HG03060 (cell line): ENCODE measurements at regions not wholly inside any gene's neighbourhood (a gene's known extent, or its start where the extent isn't known, plus 50 kb on each side); places are given as distances from the start of the nearest gene placed in this dataset.

Experiments used
- ATAC-seq: cut with Tn5 transposase; IDR thresholded peaks from one replicate; pipeline ENCODE4 v1.9.1; 2021; ENCODE audit warnings: low read depth, moderate number of reproducible peaks; ENCODE audit not compliant: unreplicated experiment

- ATAC-seq, result peak; percentile 85
These were observed 98.0 kb upstream of the DUSP10 start for GRCh38 chr1:221839782-221840395.

GRCh38 chr1:221839321-221839720 lies 97.4 kb upstream of the DUSP10 start:
- ATAC-seq, result peak; percentile 17

DNA sequence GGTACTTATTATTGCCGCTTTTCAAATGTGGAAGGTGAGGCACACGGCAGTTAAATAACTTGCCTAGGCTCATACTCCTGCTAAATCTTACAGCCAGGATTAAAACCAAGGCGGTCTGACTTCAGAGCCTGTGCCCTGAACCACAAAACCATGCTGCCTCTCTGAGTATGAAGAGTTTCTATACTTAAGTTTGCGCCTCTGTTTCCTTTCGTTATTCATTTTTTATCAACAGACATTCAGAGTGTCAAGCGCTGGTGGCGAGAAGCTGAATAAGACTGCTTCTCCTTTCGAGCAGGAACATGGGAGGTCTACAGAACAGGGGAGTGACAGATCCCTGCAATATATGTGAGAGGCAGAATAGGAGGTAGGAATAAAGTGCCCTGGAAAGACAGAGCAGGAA lies 96.0 kb upstream of the DUSP10 start:
- no peak for ATAC-seq

DNA sequence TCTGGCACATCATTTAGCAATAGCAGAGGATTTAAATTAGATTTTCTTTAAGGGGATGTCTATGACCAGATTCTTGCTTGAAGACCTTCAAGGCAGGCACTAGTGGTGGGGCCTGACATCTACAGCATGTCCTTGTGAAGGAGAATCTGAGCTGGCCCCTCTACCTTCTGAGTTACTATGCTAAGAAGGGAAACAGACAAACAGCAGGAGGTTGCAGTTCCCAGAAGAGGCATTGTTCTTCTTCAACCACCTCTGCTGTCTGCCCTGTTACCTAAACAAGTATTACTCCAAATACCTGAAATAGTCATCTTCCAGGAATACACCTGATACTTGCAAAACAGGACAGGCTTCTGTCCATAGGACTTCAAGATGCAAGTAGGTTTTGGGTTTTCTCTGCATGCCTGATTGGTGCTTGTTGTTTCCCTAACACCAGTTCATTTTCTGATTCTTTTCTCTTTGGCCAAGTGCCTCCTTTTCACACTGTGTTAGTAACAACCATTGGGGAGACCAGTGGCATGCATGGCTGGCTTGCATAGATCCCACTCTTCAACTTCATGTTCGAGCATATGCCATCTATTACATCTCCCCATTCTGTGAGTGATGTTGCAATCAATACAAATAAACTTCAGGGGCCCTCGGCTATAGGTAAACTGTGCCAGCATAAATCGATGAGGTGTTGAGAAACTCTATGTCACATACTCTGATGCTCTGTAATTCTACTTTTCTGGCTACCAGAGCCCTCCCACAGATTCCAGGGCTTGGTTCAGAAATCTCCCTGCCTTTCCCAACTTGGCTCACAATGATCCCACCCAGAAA lies 93.0 kb upstream of the DUSP10 start:
- no peak for ATAC-seq

GRCh38 chr1:221832617-221833016 lies 90.7 kb upstream of the DUSP10 start:
- ATAC-seq, result no peak

DNA sequence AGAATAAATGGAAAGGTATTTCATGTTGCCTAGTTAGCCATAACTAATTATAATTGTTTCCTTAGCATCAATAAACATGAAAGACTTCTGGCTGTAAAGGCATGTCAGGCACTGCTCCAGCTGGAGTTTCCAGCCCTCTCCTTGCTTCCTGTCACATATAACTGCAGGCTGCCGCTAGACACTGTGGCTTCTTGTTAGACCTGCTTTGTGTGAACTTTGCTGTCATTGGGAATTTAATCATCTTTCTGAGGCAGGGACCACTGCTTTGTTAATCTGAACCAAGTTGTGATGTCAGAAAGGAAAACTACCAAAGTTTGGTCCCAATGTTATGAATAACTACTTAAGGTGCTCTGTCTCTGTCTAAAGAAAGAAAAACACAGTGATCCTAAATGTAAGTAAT lies 90.3 kb upstream of the DUSP10 start:
- ATAC-seq, result no peak

- peak; percentile 44 for ATAC-seq
These were observed 87.6 kb upstream of the DUSP10 start for GRCh38 chr1:221829327-221830015.

DNA sequence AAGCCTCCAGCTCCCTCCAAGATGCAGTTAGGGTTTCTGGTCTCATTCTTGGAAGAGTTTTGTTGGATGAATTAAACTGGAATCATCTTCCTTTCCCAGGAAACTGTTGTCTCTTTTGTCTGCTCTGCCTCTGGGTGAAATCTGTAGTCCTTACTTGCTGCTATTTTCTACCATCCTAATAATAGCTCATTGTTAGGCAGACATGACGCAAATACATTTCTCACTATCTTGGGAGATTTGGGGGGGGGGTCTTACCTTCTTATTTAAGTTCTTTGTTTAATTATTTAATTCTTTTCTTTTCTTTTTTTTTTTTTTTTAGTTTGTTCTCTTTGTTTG lies 85.4 kb upstream of the DUSP10 start:
- ATAC-seq, result no peak

DNA sequence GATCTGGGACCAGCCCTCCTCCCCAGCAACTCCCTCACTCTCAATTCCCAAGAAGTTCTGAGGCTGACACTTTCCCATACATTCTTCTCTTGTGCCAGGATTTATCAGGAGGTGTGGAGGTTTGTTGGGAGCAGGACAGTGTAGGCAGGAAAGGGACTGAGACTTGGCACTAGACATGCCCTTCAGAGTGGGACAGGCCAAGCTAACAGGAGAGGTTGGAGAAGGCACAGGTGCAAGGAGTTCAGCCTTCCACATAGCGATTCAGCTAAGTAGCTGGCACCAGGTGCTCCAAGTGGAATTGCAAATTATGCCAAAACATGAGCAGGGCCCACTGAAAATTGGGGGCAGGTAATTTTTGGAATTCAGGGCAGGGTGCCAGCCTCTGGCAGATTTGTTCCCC lies 83.0 kb upstream of the DUSP10 start:
- no peak for ATAC-seq

DNA sequence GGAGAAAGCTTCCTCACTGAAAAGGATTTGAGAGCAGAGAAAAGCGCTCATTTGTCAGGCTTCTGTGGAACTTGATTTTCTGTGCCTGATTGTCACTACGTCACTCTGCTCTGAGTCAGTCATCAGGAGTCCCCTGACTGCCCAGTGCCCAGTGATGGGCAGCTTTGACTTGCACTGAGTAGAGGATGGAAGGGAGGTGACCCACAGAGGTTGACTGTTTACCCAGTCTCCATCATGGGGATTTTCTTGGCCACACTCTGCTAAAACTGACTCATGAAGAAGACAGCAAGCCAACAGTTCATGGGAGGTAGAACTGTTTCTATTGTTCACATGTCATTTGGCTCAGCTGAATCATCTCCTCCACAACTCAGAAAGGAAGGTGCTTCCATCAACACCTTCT lies 82.1 kb upstream of the DUSP10 start:
- ATAC-seq, result no peak

- no peak for ATAC-seq
These were observed 81.7 kb upstream of the DUSP10 start for GRCh38 chr1:221823561-221823960.

DNA sequence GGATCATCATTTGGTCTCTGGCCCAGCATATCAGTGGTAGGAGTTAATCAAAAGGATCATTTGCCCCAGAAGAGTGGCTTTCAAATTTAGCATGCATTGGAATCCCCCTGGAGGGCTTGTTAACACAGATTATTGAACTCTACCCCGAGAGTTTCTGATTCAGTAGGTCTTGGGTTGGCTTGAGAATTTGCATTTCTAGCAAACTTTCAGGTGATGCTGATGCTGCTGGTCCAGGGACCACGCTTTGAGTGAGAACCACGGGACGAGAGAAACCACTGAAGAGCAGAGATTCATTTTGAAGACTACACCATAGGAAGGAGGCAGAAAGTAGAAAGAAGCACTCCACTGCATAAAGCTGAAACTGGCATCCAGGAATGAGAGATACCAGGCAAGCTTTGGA lies 81.3 kb upstream of the DUSP10 start:
- ATAC-seq, result no peak

GRCh38 chr1:221822591-221822990 lies 80.7 kb upstream of the DUSP10 start:
- no peak for ATAC-seq

DNA sequence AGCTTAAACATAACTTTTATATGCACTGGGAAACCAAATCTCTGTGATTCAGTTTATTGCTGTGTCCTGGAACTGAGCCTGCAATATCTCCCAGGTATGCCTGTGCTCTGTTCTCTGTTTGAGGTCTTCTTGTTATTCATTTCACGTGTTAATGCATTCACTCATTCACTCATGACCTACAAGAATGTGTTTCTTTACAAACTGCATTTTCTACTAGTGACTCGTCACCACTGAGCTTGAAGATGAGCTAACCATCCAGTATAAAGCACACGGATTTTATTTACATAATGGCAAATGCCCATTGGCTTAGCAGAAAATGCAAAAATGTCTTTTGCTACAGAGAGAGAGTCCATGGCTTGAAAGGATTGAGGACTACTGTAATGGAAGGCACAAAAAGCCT lies 75.0 kb upstream of the DUSP10 start:
- no peak for ATAC-seq

DNA sequence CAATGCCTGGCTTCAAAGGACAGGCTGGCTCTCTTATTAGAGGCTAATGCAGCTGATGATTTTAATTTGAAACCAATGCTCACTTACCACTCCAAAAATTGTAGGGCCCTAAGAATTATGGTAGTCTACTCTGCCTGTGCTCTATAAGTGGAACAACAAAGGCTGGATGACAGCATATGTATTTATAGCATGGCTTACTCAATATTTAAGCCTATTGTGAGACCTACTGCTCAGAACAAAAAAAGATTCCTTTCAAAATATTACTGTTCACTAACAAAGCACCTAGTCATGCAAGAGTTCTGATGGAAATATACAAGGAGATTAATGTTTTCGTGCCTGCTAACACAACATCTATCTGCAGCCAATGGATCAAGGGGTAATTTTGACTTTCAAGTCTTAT lies 73.8 kb upstream of the DUSP10 start:
- ATAC-seq, result no peak

DNA sequence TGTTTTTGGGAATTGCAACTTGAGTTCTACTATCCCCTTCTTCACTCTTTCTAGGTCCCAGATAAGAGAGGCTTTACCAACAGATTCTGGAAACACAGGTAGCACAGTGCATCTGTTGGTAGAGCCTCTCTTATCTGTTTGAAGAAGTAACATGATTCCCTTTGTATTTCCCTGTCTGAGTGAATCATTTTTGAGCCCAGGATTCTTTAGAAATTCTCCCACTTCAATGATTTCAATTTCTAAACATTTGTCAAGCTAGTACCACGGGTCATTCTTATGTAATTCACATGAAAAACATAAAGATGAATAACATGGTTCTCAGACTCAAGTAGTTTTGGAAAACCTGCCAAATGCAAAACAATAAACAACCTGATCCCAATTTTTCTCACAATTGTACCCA lies 72.0 kb upstream of the DUSP10 start:
- no peak for ATAC-seq

DNA sequence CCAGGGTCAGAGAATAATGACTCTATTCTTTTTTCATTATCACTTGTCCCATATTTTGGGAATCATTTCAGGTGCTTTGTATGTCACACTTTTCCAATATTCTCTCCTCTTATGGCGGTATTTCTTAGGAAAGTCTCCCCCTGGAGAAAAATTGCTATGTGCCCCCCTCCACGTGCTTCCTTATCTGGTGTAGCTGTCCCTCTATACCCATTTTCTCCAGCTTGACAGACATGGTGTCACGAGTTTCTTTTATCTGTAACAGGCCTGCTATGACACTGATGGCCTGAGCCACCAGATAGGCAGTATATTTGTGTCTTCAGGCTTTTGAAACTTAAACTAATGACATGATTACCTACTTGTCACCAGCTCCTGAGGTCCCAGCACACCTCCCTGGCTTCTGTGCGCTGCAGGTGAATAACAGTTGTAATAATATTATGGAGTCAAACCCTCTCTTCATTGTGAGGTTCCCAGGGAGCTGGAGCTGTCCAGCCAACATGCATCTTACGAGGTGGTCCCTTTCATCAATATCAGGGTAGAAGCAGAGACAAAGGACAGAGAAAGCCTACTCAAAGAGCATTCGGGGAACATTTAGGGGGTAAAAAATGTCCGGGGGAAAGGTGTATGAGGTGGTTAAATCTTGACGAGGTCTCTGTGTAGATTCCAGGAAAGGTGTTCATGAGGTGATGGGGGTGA lies 71.2 kb upstream of the DUSP10 start:
- ATAC-seq, result no peak

DNA sequence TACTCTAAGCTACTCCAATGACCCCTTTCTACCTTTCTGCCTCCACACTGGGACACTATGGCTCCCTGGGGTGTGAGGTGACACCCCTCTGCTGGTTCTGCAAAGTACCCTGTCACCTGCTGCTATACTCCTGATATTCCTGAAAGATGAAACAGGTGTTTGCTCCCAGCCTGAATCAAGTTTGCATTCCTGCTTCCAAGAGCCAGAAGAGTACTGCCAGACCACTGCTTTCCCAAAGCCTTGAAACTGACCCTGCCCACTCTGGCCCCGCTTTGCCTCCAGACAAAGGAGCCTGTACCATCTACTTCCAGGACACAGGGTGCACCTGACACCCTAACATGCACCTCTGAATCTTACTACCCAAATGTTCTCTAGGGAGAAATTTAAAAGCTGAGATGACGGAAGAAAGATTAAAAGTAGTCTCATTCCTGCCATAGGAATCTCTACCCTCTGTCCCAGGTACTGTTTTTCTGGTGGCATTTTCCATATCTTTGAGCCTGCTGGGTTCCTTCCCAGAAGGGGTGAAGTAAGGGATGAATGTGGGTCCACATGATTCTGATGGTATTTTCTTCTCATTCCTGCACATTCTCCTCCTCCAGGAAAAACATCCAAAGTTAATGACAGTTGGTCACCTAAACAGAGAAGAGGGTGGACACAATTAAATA lies 70.3 kb upstream of the DUSP10 start:
- no peak for ATAC-seq

GRCh38 chr1:221810406-221810805 lies 68.5 kb upstream of the DUSP10 start:
- no peak for ATAC-seq

GRCh38 chr1:221809091-221810029 lies 67.5 kb upstream of the DUSP10 start:
- no peak for ATAC-seq
